GM12874 (cell line): ENCODE measurements at regions not wholly inside any gene's neighbourhood (a gene's known extent, or its start where the extent isn't known, plus 50 kb on each side); places are given as distances from the start of the nearest gene placed in this dataset.

Experiments
- TF ChIP-seq, protein P1 (sequence below): IDR thresholded peaks from 2 replicates; pipeline ENCODE4 v1.5.1; 2011; ENCODE audit warnings: low read depth, mild to moderate bottlenecking, control low read depth, low read length, moderate library complexity; ENCODE audit not compliant: insufficient read depth

DNA sequence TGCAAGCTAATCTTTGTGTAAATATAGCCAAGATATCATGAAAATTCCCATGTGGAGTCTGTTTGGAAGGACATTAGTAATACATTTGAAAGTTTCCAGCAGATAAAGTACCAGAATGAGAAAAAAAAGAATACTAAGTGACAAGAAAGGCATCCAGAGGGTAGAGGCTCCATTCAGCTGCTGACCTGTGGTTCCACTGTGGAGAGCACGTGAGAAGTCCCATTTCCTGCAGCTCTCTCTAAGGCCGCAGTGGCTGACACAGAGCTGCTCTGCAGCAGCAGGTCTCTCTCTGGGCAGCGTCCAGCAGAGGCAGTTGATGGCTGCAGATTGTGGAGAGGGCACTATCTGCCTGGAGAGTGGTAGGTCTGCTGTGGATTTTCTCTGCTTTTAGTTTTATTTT is 100.1 kb upstream of the TMEM72 start:
- TF ChIP-seq, protein P1, sequence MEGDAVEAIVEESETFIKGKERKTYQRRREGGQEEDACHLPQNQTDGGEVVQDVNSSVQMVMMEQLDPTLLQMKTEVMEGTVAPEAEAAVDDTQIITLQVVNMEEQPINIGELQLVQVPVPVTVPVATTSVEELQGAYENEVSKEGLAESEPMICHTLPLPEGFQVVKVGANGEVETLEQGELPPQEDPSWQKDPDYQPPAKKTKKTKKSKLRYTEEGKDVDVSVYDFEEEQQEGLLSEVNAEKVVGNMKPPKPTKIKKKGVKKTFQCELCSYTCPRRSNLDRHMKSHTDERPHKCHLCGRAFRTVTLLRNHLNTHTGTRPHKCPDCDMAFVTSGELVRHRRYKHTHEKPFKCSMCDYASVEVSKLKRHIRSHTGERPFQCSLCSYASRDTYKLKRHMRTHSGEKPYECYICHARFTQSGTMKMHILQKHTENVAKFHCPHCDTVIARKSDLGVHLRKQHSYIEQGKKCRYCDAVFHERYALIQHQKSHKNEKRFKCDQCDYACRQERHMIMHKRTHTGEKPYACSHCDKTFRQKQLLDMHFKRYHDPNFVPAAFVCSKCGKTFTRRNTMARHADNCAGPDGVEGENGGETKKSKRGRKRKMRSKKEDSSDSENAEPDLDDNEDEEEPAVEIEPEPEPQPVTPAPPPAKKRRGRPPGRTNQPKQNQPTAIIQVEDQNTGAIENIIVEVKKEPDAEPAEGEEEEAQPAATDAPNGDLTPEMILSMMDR = no peak

DNA sequence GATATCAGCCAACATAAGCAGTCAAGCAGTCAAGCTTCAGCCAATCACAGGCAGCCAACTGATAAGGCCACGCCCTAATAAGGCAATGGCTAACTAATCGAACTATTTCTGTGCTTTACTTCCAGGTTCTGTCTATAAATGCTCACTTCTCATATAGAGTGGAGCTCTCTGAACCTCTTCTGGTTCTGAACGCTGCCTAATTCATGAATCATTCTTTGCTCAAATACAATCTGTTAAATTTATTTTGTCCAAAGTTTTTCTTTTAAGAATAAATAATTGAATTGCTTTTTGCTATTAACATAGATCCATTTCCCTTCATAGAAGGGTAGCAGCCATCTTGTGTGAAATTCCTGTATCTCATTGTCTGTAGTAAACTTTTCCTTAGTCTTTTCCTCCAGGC is 97.9 kb upstream of the TMEM72 start:
- TF ChIP-seq, protein P1 = no peak

DNA sequence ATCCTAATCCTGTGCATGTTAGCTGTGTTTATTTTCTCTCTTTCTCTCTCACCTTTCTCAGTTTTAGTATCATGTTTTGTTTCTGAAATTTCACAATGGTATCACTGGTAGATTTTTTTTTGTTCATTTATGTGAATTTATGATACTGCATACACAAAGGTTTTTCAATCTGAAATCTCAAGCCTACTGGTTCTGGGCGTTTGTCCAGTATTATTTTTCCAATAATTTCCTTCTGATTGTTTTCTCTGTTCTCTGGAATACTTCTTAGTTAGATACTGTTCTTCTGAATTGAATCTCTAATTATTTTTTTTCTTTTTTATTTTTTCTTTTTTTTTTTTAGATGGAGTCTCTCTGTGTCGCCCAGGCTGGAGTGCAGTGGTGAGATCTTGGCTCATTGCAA is 96.2 kb upstream of the TMEM72 start:
- TF ChIP-seq, protein P1 = no peak

DNA sequence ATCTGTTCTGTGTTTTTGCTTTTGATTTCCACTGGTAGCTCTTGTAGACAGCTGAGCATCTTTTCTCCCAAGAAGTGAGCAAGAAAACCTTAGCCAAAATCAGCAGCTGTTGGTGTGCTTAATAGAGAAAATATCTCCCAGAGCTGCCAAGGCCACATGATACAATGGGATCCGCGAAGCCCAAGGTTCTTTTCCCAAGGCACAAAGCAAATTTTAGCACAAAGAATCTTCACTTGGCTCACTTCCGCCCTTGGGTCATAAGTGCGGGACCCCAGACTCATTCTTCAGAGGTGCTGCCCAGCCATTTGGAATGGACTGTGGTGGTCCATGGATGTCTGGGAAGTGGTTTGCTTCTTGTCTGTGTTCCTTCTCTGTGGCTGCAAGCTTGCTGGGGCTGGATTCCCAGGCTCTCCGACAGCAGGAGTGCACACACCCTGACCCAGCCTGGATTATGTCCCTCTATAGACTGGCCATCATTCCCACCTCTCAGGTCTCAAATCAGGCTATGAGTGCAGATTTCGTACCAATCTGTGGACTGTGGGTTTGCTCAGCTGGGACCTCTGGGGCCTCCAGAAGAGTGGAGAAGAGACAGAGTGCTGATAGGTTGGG is 93.0 kb upstream of the TMEM72 start:
- TF ChIP-seq, protein P1 = no peak

DNA sequence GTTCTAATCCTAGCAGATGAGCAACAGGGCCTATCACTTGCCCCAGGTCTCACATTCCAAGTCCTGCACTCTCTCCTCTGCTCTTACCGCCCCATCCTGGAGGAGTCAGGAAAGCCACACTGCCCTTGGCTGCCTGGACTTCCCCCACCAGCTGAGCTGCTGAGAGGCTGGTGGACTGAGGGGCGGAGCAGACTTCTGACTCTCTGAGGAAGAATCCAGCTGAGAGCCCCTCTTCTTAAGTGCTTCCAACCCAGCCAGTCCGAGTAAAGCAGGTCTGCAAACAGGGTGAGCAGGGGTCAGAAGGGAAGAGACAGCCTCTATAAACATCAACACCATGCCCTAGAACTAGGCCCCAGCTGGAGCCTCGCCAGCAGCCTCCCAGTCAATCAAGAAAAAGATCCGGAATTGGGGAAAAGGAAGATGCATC is 92.4 kb upstream of the TMEM72 start:
- TF ChIP-seq, protein P1 = no peak

DNA sequence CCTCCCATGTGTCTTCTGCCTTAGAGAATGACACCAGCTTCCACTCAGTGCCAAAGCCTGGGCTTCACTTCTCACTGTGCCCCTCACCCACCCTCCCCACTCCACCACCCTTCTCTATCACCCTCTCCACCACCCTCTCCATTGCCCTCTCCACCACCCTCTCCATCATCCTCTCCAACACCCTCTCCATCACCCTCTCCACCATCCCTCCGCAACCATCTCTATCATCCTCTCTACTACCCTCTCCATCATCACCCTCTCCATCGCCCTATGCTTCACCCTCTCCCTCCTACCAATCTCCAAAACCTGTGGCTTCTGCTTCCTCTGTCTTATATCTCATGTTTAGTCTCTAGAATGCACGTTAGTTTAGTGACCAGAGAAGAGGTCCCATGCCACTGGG is 91.0 kb upstream of the TMEM72 start:
- TF ChIP-seq, protein P1 = no peak

DNA sequence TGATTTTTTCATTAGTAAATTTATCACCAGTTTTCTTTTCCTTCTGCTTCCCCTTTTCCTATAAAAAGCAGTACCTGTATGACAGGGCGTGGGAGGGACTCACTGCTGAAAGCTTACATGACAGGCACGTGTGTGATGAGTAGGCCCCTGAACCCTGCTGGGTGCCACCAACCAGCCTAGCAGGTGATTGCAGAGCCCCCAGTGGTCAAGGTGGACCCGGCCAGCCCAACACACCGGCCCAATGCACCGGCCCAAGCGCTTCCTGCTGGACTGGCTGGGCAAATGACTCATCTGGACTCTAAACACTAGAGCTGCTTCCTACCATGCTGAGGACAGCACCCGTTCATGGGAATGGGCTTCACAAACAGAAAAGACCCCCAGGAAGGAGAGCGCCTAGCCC is 89.8 kb upstream of the TMEM72 start:
- TF ChIP-seq, protein P1 = no peak

DNA sequence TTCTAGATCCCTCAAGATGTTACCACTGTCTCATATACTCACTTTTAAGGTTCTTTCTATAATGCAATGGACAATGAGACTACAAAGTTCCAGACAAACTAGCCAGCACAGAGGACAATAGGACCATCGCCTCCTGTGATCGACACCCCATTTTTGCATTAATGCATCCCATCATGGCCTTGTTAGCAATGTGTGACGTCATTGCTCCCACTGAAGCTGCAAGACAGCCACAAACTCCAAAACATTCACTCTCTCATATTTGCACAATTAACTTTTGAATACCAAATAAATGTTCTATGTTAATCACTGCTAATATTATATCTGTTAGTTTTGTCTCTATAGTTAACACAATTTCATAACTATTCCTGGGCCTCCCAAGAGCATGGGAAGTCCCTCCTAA is 88.8 kb upstream of the TMEM72 start:
- TF ChIP-seq, protein P1 = no peak
